GM18520 (cell line): ENCODE measurements at regions not wholly inside any gene's neighbourhood (a gene's known extent, or its start where the extent isn't known, plus 50 kb on each side); places are given as distances from the start of the nearest gene placed in this dataset.

Experiments used
- ATAC-seq: cut with Tn5 transposase; IDR thresholded peaks from one replicate; pipeline ENCODE4 v1.9.1; 2021; ENCODE audit not compliant: unreplicated experiment

GRCh38 chr18:41269294-41269693 lies 685.7 kb upstream of the PIK3C3 start:
- no peak for ATAC-seq

GRCh38 chr18:41268271-41268670 lies 686.8 kb upstream of the PIK3C3 start:
- no peak for ATAC-seq

- ATAC-seq, result no peak
Observed at GRCh38 chr18:41266616-41267015, 688.4 kb upstream of the PIK3C3 start.

GRCh38 chr18:41266204-41266603 lies 688.8 kb upstream of the PIK3C3 start:
- no peak for ATAC-seq

GRCh38 chr18:41265047-41265446 lies 690.0 kb upstream of the PIK3C3 start:
- ATAC-seq, result no peak

GRCh38 chr18:41263956-41264355 lies 691.1 kb upstream of the PIK3C3 start:
- ATAC-seq, result no peak

- ATAC-seq, result no peak
Observed at GRCh38 chr18:41262688-41263087, 692.3 kb upstream of the PIK3C3 start.

- ATAC-seq, result no peak
Observed at GRCh38 chr18:41244591-41245037, 710.4 kb upstream of the PIK3C3 start.

GRCh38 chr18:41237317-41237716 lies 717.7 kb upstream of the PIK3C3 start:
- ATAC-seq, result no peak

GRCh38 chr18:41231681-41232080 lies 723.4 kb upstream of the PIK3C3 start:
- ATAC-seq, result no peak

GRCh38 chr18:41227993-41228392 lies 727.0 kb upstream of the PIK3C3 start:
- no peak for ATAC-seq

GRCh38 chr18:41226911-41227310 lies 728.1 kb upstream of the PIK3C3 start:
- ATAC-seq, result no peak

- no peak for ATAC-seq
Observed at GRCh38 chr18:41226186-41226585, 728.8 kb upstream of the PIK3C3 start.

- ATAC-seq, result no peak
Observed at GRCh38 chr18:41216341-41217003, 738.6 kb upstream of the PIK3C3 start.

- no peak for ATAC-seq
Observed at GRCh38 chr18:41207706-41208105, 747.3 kb upstream of the PIK3C3 start.

GRCh38 chr18:41206341-41206830 lies 748.6 kb upstream of the PIK3C3 start:
- ATAC-seq, result no peak

GRCh38 chr18:41199212-41199611 lies 755.8 kb upstream of the PIK3C3 start:
- ATAC-seq, result no peak

GRCh38 chr18:41197967-41198366 lies 757.1 kb upstream of the PIK3C3 start:
- ATAC-seq, result no peak

- ATAC-seq, result no peak
Observed at GRCh38 chr18:41170346-41170745, 784.7 kb upstream of the PIK3C3 start.

GRCh38 chr18:41165625-41166024 lies 789.4 kb upstream of the PIK3C3 start:
- no peak for ATAC-seq

GRCh38 chr18:41162781-41163180 lies 792.3 kb upstream of the PIK3C3 start:
- no peak for ATAC-seq

GRCh38 chr18:41162191-41162590 lies 792.8 kb upstream of the PIK3C3 start:
- no peak for ATAC-seq
